Astrocyte (in vitro differentiated cells and primary cell): ENCODE measurements at regions not wholly inside any gene's neighbourhood (a gene's known extent, or its start where the extent isn't known, plus 50 kb on each side); places are given as distances from the start of the nearest gene placed in this dataset.

Experiments
- DNase-seq: peaks from one replicate; pipeline ENCODE4 v3.0.0-alpha.2; 2010; ENCODE audit warnings: low read depth
- FAIRE-seq: peaks from 2 replicates; lab custom pipeline; 2011; peaks lifted over from hg19 to GRCh38; lab: Jason Lieb, UNC
- H2AFZ ChIP-seq: 2 replicates; pipeline ENCODE4 v1.6.0; 2012; ENCODE audit warnings: low read depth, low read length, inconsistent platforms
- H3K27ac ChIP-seq: 2 replicates; pipeline ENCODE4 v1.5.1; 2011; ENCODE audit warnings: low read depth, low read length, inconsistent platforms
- H3K27me3 ChIP-seq: 2 replicates; pipeline ENCODE4 v1.6.0; 2011; ENCODE audit warnings: low read length, inconsistent platforms; ENCODE audit not compliant: insufficient read depth
- H3K36me3 ChIP-seq: 2 replicates; pipeline ENCODE4 v1.5.1; 2011; ENCODE audit warnings: low read length, inconsistent platforms; ENCODE audit not compliant: insufficient read depth
- H3K4me1 ChIP-seq: 2 replicates; pipeline ENCODE4 v1.5.1; 2011; ENCODE audit warnings: low read length, inconsistent platforms; ENCODE audit not compliant: insufficient read depth
- H3K4me2 ChIP-seq: 2 replicates; pipeline ENCODE4 v1.6.0; 2012; ENCODE audit warnings: low read length, inconsistent platforms
- H3K4me3 ChIP-seq: 2 replicates; pipeline ENCODE4 v1.5.1; 2011; ENCODE audit warnings: low read depth, mild to moderate bottlenecking, low read length, inconsistent platforms; ENCODE audit not compliant: insufficient read depth
- H3K79me2 ChIP-seq: 2 replicates; pipeline ENCODE4 v1.6.0; 2012; ENCODE audit warnings: mild to moderate bottlenecking, low read length, inconsistent platforms; ENCODE audit not compliant: insufficient read depth
- H3K9ac ChIP-seq: 2 replicates; pipeline ENCODE4 v1.6.0; 2012; ENCODE audit warnings: mild to moderate bottlenecking, low read length, inconsistent platforms
- H3K9me3 ChIP-seq: 2 replicates; pipeline ENCODE4 v1.5.1; 2012; ENCODE audit warnings: low read depth, mild to moderate bottlenecking, low read length, inconsistent platforms; ENCODE audit not compliant: insufficient read depth
- H4K20me1 ChIP-seq: 2 replicates; pipeline ENCODE4 v1.6.0; 2012; ENCODE audit warnings: low read length, inconsistent platforms; ENCODE audit not compliant: insufficient read depth
- H3K27ac Mint-ChIP-seq: one replicate; pipeline ENCODE4 v1.8.0; 2021; ENCODE audit warnings: mild to moderate bottlenecking, mixed read lengths; ENCODE audit not compliant: unreplicated experiment
- H3K27me3 Mint-ChIP-seq: one replicate; pipeline ENCODE4 v1.8.0; 2021; ENCODE audit warnings: low read depth, mixed read lengths; ENCODE audit not compliant: unreplicated experiment
- H3K36me3 Mint-ChIP-seq: one replicate; pipeline ENCODE4 v1.8.0; 2021; ENCODE audit warnings: low read depth, mixed read lengths; ENCODE audit not compliant: unreplicated experiment
- H3K4me1 Mint-ChIP-seq: one replicate; pipeline ENCODE4 v1.8.0; 2021; ENCODE audit warnings: low read depth, mixed read lengths; ENCODE audit not compliant: unreplicated experiment
- H3K4me3 Mint-ChIP-seq: one replicate; pipeline ENCODE4 v1.8.0; 2021; ENCODE audit warnings: mild to moderate bottlenecking, moderate library complexity, mixed read lengths; ENCODE audit not compliant: unreplicated experiment
- H3K9me3 Mint-ChIP-seq: one replicate; pipeline ENCODE4 v1.8.0; 2021; ENCODE audit warnings: mild to moderate bottlenecking, mixed read lengths; ENCODE audit not compliant: unreplicated experiment
- CTCF ChIP-seq: IDR thresholded peaks from 2 replicates; pipeline ENCODE4 v1.5.1; 2011; ENCODE audit warnings: low read depth, mild to moderate bottlenecking, inconsistent platforms, low read length, moderate library complexity; ENCODE audit not compliant: insufficient read depth
- EZH2 ChIP-seq: IDR thresholded peaks from 2 replicates; pipeline ENCODE4 v1.6.1; 2012; ENCODE audit warnings: mild to moderate bottlenecking, low read length, inconsistent platforms; ENCODE audit not compliant: insufficient read depth

DNA sequence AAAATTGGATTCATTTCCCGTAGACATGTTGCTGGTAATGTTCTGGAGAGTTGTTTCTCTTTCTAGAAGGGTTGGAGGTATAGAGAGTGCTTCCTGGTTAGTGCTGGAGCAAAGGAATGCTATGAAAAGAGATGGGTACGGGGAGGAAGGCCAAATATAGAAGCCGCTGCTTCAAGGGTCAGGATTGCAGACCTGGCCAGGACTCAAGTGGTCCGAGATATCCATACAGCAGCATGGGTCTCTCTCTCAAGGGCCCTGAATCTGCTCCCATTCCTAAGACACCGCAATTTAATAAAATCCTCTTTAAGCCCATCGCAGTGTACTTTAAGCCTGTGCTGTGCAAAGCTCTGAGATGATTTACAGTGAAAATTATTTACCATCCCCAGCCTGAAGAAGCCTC, 287.0 kb downstream of the FAM43A start:
- H3K4me2 ChIP-seq = no peak overlapping the region
- FAIRE-seq (no peak), DNase-seq (no peak)
- no peak overlapping the region for H3K27ac Mint-ChIP-seq
- no peak overlapping the region for H3K4me3 Mint-ChIP-seq
- H3K27me3 Mint-ChIP-seq = peaks cover 36% of the 10 kb centered on the region
- H3K36me3 Mint-ChIP-seq = no peaks in the 10 kb centered on the region
- peaks cover 7% of the 10 kb centered on the region for H3K4me1 ChIP-seq
- H3K27me3 ChIP-seq = peaks cover 22% of the 10 kb centered on the region
- no peaks in the 10 kb centered on the region for H3K36me3 ChIP-seq
- no peak overlapping the region for H2AFZ ChIP-seq
- H3K9me3 ChIP-seq = no peaks in the 10 kb centered on the region
- no peaks in the 10 kb centered on the region for H4K20me1 ChIP-seq
- H3K27ac ChIP-seq = no peak overlapping the region
- H3K79me2 ChIP-seq = no peaks in the 10 kb centered on the region
- H3K9me3 Mint-ChIP-seq = peaks cover 4% of the 10 kb centered on the region
- peaks cover 15% of the 10 kb centered on the region for H3K4me1 Mint-ChIP-seq
- H3K9ac ChIP-seq = no peak overlapping the region
- H3K4me3 ChIP-seq = no peak overlapping the region
- TF ChIP-seq CTCF (no peak), EZH2 (no peak)

DNA sequence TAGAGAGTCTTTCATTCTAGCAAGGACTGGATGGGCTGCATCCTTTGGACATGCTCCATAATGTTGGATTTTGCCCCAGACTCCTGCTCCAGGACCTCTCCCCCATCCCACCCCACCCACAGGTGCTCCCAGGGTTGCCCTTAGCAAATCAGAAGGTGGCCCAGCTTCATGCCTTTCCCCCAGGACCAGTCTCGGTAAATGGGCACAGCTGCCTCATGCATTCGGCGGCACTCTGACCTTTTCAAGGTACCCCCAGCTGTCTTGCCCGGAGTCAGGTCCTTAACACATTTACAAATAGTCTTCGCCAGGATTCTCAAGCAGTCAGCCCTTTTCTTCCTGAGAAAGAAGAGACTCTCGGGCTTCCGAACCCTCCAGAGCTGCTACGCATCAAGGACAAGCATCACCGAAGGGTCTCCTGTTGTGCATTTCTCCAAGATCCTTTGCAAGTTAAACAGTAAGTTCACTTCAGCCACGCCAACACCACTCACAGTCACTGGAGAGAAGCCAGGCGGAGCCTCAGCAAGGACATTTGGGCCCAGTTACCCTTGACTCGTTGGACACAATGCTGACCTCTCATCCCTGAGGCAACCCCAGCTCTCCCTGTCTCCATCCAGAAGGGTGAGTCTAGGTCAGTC, 287.8 kb downstream of the FAM43A start:
- H3K27ac Mint-ChIP-seq = no peak overlapping the region
- H3K4me1 Mint-ChIP-seq = peaks cover 15% of the 10 kb centered on the region
- no peak overlapping the region for H3K27ac ChIP-seq
- H4K20me1 ChIP-seq = no peaks in the 10 kb centered on the region
- peaks cover 4% of the 10 kb centered on the region for H3K9me3 Mint-ChIP-seq
- peaks cover 28% of the 10 kb centered on the region for H3K27me3 Mint-ChIP-seq
- H3K79me2 ChIP-seq = no peaks in the 10 kb centered on the region
- no peaks in the 10 kb centered on the region for H3K9me3 ChIP-seq
- no peak overlapping the region for H3K4me3 ChIP-seq
- peaks cover 15% of the 10 kb centered on the region for H3K27me3 ChIP-seq
- H2AFZ ChIP-seq = no peak overlapping the region
- H3K4me2 ChIP-seq = no peak overlapping the region
- DNase-seq (no peak), FAIRE-seq (no peak)
- no peak overlapping the region for H3K4me3 Mint-ChIP-seq
- H3K36me3 Mint-ChIP-seq = no peaks in the 10 kb centered on the region
- no peaks in the 10 kb centered on the region for H3K36me3 ChIP-seq
- H3K4me1 ChIP-seq = peaks cover 7% of the 10 kb centered on the region
- TF ChIP-seq CTCF = no peak
- no peak for TF ChIP-seq EZH2
- no peak overlapping the region for H3K9ac ChIP-seq

DNA sequence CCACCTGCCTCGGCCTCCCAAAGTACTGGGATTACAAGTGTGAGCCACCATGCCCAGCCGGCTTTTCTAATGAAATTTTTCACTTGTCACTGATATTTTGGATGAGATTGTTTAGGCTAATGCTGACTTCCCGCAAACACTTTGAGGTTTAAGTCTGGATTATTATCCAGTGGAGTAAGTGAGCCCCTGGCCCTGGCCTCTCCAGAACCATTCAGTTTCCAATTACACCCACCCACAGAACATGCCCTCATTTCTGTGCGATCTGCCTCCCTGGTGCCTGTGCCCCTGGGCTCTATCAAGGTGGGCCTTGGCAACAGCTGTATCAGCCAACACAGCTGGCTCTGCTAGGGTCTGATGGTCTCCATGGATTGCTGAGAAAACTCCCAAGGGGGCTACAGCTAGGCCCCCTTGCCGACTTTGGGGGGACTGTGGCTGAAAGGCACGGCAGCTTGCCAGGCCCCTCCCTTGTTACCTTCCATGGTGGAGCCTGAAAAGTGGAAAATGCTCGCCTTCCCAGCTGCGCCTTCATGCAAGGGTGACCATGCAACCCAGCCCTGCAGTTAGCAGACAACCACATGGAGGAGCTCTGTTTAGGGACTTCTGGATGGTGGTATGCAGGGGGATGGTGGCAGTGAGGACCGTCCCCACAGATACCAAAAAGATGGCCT, 288.9 kb downstream of the FAM43A start:
- TF ChIP-seq EZH2 = no peak
- no peak for TF ChIP-seq CTCF

More for the DNA sequence above, 288.9 kb downstream of the FAM43A start:
- Histone ChIP-seq H3K9ac (no peak overlapping the region), H2AFZ (no peak overlapping the region), H3K36me3 (no peaks in the 10 kb centered on the region), H3K27me3 (peaks cover 15% of the 10 kb centered on the region), H3K9me3 (no peaks in the 10 kb centered on the region), H3K4me2 (no peak overlapping the region), H3K79me2 (no peaks in the 10 kb centered on the region), H4K20me1 (no peaks in the 10 kb centered on the region), H3K4me3 (no peak overlapping the region), H3K4me1 (peaks cover 7% of the 10 kb centered on the region), H3K27ac (no peak overlapping the region)
- no peaks in the 10 kb centered on the region for H3K36me3 Mint-ChIP-seq
- DNase-seq (no peak), FAIRE-seq (no peak)
- H3K9me3 Mint-ChIP-seq = peaks cover 4% of the 10 kb centered on the region
- H3K4me1 Mint-ChIP-seq = peaks cover 15% of the 10 kb centered on the region
- H3K27me3 Mint-ChIP-seq = peaks cover 26% of the 10 kb centered on the region
- H3K27ac Mint-ChIP-seq = peak overlapping the region; percentile 6
- no peak overlapping the region for H3K4me3 Mint-ChIP-seq
